CD1c-positive myeloid dendritic cell (primary cell): ENCODE measurements at regions not wholly inside any gene's neighbourhood (a gene's known extent, or its start where the extent isn't known, plus 50 kb on each side); places are given as distances from the start of the nearest gene placed in this dataset.

Source experiments
- DNase-seq: peaks from one replicate; pipeline ENCODE4 v3.0.0-alpha.2; 2016; ENCODE audit errors: extremely low spot score

DNA sequence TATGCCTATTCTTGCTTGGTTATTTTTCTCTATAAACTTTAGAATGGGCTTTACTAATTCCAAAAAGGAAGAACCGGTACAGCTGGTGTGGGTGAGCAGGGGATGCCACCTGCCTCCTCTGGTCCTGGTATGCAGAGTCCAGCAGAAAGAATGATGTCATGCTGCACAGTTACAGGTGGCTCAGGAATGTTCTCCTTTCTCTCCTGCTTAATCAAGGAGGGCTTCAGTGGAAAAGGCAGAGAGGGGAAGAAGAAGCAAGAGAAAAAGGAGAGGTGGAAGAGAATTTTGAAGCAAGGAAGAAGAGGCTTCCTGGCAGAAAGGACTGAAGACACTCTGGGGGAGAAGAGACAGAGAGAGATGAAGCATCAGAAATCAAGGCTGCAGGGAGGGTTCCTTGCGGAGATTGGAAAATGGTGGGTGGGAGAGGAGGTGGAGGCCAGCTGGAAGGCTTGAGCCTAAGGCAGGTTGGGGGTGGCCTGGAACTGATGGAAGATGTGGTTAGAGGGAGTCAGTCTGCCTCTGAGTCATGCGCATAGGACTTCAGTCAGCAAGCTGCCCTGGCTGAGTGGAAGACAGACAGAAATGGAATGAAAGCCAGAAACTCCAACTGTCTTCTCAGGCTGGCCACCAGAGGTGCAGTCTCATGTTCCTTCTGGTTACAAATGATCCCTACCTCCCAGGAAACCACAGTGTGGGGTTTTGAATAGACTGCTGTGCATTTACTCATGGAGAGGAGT lies 64.6 kb upstream of the CRHR1 start:
- DNase-seq, result no peak

DNA sequence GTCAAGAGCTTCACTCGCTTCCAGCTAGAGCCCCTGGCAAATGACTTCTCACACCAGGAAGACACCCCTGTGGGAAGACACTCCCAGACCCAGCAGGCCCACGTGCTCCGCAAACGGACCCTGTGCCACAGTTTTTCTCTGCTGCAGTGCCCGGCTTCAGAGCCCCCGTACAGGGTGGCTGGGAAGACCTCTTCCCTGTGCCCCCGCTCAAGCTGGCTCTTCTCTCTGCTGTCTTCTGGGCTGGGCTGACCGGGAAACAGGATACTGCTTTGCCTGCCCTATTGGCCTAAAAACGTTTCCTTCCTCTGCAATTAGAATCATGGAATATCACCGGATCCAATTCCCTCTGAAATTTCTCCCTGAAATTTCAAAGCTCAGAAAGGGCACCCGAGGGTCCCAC lies 63.7 kb upstream of the CRHR1 start:
- no peak for DNase-seq

DNA sequence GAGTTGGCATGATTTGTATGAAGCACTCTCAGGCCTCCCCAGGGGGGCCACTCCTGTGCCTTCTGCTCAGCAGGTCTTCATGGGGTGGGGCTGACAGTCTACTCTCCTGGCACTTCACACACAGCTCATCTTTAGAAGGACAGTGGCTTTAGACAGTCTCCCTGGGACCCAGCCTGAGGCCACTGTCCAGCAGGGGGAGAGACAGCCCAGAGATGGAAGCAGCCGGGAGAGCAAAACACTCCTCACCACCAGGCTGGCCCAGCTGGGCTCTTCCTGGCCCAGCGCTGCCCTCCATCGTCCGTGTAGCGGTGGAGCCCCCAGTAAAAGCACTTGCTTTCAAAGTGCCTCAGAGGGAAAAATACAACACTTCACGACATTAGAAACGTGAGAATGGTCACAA lies 62.0 kb upstream of the CRHR1 start:
- no peak for DNase-seq

DNA sequence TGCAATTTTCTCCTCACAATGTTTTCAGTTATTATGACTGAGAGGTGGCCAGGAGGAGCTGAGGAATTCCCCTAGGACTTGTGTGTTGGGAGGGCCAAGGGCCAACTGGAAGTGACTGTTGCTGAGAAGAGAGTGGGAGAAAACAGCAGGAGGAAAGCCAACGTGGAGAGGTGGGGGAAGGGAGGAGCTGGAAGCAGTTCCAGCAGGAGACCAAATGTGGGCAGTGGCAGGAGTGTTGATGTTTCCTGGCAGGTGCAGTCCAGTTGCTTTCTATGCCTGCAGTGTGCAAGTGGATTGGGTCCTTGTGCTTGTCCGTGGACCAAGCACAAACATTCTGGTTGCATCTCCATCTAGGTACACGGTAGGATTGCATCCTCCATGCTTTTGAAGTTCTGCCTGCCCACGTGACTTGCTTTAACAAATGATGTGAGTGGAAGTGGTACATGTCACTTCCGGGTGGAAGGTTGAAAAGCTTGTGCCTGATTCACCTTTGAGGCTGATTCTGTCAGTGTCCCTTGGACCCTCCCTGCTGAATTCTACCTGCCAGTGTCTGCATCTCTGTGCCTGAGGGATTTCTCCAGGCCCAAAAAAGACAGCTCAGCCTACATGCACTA lies 54.7 kb upstream of the CRHR1 start:
- no peak for DNase-seq

DNA sequence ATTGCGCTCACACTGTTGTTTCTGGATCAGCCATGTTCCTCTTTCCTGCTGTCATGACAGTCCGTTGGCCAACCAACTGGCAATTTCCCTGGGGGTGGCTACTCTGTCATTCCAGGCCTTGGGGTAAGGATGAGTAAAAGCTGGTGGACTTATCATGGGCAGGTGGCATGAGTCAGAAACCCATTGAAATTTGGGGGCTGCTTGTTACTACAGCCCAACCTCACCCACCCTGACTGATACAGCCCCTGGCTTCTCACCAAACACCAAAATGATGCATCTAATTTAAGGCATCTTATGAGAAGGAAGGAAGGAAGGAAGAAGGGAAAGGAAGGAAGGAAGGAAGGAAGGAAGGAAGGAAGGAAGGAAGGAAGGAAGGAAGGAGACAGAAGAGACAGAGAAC lies 53.9 kb upstream of the CRHR1 start:
- DNase-seq, result no peak

DNA sequence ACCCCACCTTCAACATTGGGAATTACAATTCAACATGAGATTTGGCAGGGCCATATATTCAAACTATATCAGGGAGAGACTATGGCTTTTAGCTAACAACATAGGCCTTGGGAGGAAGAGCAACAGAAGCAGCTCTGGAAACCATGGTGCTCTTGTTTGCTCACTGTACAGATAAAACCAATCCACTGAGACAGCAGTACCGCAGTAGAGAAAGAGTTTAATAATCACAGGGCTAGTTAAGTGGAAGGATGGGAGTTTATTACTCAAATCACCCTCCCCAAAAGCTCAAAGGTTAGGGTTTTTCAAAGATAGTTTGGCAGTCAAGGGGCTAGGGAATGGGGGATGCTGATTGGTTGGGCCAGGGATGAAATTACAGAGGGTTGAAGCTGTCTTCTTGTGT lies 52.7 kb upstream of the CRHR1 start:
- DNase-seq, result no peak

DNA sequence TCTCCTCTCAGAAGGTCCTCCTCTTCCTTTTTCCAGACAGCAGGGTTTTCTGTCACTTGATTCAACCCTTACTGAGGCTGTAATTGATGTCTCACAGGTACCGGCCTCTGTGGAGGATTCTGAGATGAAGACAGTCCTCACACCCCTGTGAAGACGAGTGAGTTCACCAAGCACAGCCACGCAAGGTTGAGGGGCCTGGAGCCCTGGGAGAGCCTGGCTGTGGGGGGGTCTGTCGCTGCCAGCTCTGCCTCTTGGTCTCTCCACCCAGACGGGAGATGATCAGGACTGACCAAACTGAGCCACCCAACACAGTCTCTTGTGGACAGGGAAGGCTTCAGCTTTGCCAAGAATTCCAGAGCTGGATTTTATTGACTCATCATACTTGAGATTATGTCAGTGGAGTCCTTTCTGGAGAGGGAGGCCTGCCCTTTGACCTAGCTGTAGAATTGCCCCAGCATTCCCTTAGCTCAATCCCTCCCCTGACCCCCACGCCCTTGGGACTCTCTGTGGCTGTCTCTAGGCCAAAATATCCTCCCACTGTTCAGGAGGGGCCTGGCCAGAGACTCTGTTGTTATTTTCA lies 51.1 kb upstream of the CRHR1 start:
- DNase-seq, result no peak

DNA sequence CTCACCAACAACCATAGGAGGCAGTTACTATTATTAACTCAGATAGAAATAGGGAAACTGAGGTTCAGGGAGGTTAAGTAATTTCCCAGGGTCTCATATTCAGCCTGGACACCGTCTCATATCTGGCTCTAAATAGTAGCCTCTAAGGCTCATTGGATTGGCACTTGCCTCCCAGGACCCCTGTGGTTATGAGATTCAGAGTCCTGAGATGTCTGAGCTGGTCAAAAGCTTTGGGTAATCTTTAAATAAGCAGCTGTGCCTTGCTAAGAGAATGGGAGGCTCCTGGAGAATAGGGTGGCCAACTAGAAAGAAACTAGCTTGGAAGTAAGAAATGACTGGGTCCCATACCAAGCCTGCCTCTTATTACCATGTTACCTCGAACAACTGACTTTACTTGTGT lies 50.3 kb upstream of the CRHR1 start:
- no peak for DNase-seq
